Thyroid gland (tissue), 4 donors: ENCODE measurements at regions not wholly inside any gene's neighbourhood (a gene's known extent, or its start where the extent isn't known, plus 50 kb on each side); places are given as distances from the start of the nearest gene placed in this dataset.

ENCODE experiments used
- POLR2A ChIP-seq, 2 donors: fragments of 450-650 bp; IDR thresholded peaks; one replicate each; pipeline ENCODE4 v1.6.1; 2017; ENCODE audit warnings: antibody characterized with exemption in 2 of 2, mild to moderate bottlenecking in 2 of 2, moderate library complexity in 1 of 2
- TF ChIP-seq, protein P1 (sequence below), 6 experiments: fragments of 200-600 bp in 3 of 6; fragments of 450-650 bp in 3 of 6; sonication (generic) in 3 of 6; IDR thresholded peaks; one replicate each; pipeline ENCODE4 v1.5.1; 2016 to 2019; ENCODE audit warnings: antibody characterized with exemption in 6 of 6, mild to moderate bottlenecking in 2 of 6, inconsistent platforms in 1 of 6, moderate library complexity in 1 of 6

DNA sequence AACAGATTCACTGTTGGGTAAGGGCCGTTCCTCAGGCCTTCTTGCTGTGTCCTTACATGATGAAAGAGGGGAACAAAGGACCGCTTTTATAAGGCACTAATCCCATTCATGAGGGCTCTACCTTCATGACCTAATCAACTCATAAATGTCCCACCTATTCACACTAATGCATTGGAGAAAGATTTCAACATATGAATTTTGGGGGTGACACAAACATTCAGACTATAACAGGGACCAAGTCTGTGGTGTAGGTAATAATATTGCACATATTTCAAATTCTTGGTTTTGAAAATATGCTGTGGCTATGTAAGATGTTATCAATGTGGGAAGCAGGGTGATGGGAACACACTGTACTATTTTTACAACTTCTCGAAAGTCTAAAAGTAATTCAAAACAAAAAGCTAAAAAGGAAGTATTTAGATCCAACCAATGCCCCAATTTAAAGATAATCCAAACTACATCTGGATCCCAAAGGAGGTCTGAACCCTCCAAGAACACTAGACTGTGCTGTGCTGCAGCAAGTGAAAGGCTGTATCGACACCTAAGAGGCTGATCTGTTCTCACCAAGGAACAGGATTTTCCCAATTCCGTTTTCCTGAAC lies 82.4 kb upstream of the TGIF1 start:
- TF ChIP-seq, protein P1, sequence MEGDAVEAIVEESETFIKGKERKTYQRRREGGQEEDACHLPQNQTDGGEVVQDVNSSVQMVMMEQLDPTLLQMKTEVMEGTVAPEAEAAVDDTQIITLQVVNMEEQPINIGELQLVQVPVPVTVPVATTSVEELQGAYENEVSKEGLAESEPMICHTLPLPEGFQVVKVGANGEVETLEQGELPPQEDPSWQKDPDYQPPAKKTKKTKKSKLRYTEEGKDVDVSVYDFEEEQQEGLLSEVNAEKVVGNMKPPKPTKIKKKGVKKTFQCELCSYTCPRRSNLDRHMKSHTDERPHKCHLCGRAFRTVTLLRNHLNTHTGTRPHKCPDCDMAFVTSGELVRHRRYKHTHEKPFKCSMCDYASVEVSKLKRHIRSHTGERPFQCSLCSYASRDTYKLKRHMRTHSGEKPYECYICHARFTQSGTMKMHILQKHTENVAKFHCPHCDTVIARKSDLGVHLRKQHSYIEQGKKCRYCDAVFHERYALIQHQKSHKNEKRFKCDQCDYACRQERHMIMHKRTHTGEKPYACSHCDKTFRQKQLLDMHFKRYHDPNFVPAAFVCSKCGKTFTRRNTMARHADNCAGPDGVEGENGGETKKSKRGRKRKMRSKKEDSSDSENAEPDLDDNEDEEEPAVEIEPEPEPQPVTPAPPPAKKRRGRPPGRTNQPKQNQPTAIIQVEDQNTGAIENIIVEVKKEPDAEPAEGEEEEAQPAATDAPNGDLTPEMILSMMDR (IDR thresholded peaks at IDR 0.05): no peak
- no peak for TF ChIP-seq POLR2A (IDR thresholded peaks at IDR 0.05)
